GM21717 (cell line): ENCODE measurements at regions not wholly inside any gene's neighbourhood (a gene's known extent, or its start where the extent isn't known, plus 50 kb on each side); places are given as distances from the start of the nearest gene placed in this dataset.
"Not testable (repeated sequence)": the region's sequence is repeated elsewhere in the genome, so short reads cannot be mapped to it uniquely, and the experiment has no call there.

Source experiments
- ATAC-seq: cut with Tn5 transposase; IDR thresholded peaks from one replicate; pipeline ENCODE4 v1.9.1; 2021; ENCODE audit warnings: mild to moderate bottlenecking, moderate library complexity; ENCODE audit not compliant: unreplicated experiment

DNA sequence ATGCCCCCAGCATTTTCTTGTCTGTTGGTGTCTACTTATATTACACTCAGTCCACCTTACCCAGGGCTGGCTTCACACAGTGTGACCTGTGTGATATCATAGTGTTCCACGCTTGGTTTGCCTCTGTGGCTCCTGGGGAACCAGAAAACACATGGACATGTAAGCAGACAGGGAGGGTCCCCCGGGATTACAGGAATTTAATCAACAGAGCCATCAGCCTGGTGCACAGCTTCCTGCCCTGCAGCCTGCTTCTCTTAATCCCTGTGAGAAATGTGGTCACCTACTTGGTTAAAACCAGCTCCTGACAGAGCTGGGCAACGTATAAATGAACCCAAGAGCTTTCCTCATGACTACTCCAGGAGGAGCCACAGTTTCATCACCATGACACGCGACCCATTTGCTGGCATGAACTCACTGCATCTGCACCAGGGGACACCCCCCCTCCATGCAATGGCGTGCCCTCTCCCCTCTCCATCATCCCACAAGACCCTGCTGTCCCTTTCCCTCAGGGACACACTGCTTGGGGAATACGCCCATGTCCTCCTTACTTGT, 152.1 kb downstream of the UQCRFS1 start:
- ATAC-seq = no peak

DNA sequence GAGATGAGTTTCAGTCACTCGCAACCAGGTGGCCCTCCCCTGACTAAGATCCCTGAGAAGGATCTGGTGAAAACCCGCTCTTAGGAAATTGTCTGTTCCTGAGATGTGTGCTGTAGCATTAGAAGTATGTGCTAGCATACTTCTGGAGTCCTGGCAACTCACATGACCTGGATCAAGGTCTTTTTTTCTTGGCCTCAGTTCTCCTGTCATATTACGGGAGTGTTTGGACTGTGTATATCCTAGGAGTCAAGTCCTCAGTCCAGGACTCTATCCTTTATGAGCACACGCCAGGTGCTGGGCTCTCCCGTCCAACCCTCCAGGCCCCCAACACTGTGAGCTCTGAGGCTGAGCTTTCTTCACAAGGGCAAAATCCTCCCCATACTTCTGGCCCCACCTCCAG, 156.4 kb downstream of the UQCRFS1 start:
- ATAC-seq = no peak

DNA sequence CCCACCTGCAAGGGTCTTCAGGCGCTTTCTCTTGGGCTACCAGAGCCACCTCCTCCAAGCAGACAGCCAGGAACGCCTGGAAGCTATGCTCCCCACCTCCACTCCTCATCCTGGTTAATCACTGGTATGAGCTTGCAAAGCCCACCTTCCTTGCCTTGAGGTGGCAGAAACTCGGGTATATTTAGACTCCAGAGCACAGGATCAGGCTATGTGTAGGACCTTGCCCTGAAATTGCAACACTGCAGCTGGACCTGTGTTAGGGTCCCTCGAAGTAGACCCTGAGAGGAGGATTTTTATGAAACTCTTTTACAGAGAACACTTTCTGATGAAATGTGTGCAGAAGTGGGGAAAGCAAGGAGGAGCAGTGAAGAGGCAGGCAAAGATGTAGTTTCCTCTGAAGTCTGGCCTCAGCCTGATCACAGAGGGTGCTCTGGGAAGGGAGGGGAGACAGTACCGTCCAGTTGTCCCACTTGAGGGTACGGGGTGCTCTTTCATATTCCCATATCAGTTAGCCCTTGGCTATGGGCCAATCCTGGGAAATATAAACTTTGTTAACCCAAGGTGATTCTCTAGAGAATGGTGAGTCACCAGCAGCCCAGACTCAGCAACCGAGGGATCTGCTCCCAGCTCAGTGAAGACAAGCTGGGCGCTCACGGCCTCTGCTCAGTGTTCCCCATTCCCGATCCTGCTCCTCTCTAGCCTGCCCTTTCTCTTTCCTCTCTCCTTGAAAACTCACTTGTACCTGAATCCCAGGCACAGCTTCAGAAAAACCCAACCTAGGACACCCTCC, 157.9 kb downstream of the UQCRFS1 start:
- no peak for ATAC-seq

DNA sequence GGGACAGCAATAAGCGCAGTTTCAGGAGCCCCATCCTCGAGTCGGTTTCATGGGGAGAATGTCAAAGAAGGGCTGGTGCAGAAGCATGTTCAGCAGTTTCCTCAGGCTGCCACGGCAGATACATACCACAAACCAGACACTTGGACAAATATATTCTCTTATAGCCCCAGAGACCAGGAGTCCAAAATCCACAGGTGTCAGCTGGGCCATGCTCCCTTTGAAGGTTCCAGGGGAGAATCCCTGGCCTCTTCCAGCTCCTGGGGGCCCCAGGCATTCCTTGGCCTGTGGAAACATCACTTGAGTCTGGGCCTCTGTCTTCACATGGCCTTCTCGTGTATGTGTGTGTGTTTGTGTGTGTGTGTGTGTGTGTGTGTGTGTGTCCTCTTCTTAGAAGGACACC, 164.1 kb downstream of the UQCRFS1 start:
- no peak for ATAC-seq

DNA sequence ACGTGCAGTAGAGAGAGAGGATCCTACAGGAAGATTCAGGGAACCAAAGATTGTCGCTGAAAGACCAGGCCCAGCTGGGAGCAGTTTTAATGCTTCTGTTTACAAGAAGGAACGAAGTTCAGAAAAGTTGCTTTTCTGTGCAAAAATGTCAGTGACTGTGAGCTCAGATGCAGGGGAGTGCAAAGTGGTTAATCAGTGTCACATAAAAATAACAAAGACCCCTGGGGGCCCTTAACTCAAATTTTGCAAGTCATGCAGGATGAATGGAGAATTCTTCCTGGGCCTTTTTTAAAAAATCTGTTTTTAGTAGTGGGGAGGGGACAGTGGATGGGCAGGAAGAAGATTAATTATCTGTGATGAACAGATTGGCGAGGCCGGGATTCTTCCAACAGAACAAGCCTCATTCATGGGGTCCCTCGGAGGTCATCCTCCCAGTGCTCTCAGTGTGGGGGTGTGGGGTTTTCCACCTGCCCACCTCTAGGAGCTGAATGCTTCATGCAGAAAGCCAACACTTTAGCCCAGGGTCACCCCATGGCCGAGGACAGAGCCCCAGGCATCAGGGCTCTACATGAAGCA, 167.2 kb downstream of the UQCRFS1 start:
- no peak for ATAC-seq

DNA sequence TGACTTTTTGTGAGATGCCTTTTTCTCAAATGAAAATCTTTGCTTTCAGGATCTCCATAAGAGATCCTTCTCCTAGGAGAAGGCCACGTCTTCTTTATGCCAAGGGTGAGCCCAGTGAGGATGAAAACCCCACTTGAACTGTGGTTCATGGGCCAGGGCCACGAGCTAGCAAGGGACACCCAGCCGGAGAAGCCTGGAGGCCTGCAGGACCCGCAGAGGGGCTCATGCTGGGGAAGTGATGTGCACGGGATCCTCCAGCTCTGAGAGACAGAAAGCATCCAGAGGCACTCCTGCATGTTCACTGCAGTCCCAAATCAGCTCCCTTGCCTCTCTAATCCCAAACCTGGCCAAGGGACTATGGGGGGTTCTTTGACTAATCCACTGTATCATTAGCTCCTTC, 168.9 kb downstream of the UQCRFS1 start:
- no peak for ATAC-seq

DNA sequence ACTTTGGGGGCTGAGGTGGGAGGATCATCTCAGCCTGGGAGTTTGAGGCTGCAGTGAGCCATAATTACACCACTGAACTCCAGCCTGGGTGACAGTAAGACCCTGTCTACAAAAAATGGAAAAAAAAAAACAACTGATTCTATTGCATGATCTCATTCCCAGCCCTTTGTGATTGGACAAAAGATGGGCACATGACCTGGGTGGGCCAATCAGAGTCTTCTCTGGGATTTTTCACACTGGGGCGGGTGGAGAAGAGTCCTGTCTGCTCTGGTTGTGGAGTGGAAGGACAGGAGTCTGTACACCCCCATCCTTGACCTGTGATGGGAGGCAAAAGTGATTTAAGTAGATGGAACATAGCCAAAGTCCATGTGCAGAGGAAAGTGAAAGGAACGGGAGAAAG, 170.5 kb downstream of the UQCRFS1 start:
- no peak for ATAC-seq

DNA sequence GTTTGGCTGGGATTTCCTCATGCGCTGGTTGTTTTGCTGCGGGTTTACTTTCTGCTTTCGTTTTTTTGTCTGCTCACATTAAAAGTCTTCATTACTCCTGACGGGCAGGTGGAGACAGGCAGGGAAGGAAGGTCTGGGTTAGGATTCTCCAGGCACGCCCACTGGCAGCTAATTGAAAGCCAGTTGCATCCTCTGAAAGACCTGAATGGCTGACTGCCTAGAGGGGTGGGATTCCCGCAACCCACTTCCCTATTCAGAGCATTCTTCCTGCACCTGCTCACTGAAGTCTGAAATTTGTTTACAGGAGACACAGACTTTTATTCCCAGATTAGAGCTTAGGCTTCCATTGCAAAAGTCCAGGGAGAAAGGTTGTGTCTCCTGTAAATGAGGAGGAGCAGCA, 172.0 kb downstream of the UQCRFS1 start:
- no peak for ATAC-seq

DNA sequence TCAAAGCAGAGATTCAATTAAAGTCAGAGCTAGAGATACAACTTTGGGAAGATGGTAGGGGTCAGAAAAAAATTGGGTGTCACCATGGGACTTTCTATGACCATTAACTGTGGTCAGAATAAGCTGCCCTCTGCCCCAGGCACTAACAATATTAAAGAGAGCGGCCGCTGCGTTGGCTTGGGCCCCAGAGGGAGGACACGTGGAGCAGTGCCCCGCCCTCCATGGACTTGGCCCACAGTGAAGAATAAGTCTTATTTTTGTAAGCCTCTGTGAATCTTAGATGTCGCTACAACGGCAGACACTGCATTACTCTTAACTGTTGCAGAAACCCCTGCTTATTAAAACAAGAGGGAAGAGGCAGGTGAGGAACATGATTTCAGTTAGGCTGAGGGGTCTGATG, 172.7 kb downstream of the UQCRFS1 start:
- no peak for ATAC-seq

DNA sequence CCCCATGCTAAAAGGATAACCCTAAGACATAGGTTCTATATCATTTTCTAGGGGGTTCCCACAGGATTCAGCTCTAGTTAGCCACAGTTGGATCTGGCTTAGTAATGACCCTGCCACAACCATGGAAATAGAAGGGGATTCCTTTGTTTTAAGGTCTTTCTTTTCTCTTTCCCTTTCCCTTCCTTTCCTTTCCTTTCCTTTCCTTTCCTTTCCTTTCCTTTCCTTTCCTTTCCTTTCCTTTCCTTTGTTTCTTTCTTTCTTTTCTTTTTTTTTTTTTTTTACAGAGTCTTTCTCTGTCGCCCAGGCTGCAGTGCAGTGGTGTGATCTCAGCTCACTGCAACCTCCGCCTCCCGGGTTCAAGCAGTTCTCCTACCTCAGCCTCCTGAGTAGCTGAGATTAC, 173.9 kb downstream of the UQCRFS1 start:
- ATAC-seq = not testable (repeated sequence)

DNA sequence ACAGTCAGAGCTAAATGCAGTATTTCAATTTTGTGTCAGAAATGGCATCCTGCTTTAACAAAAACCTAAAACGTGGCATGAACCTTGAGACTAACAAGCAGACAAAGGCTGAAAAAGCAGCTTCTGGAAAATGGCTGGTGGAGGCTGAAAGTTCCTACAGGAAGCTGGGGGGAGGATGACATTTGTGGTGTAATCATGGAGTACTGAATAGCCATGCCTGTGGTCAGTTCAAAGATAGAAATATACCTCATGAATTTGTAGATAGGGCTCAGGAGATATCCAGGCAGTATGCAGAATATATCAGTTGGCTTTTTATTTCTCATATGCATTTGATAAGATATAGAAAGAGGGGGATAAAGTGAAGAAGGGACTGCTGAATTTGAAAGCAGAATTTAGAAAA, 181.7 kb downstream of the UQCRFS1 start:
- no peak for ATAC-seq

DNA sequence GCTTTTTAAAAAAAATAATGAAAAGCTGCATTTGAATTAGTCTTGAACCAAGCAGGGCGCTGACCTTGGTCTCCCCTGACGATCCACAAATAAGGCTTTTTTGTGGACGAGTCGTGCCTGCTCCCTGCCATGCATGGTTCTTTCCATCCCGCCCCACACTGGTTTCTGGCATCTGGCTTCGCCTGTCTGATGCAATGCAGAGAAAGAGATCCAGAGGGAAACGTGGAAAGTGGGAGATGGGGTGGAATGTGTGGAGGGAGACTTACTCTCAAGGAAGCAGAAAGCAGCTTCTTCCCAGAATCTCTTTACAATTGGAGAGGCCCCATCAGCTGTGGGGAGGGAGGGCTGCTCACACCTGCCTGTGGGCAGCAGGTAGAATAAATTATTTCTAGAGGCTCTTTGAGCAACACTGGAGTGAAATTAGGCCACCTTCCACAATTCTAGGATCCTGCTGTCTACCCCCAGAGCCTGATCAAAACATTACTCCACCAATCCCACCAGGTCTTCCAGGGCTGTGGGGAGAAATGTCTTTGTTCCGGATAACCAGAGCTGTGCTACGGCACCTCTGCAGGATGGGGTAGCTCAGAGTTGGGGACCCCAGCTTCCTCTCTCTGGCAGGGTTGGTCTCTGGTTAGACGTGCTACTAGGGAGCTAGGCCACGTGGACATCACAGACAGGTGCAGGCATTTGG, 183.5 kb downstream of the UQCRFS1 start:
- no peak for ATAC-seq

DNA sequence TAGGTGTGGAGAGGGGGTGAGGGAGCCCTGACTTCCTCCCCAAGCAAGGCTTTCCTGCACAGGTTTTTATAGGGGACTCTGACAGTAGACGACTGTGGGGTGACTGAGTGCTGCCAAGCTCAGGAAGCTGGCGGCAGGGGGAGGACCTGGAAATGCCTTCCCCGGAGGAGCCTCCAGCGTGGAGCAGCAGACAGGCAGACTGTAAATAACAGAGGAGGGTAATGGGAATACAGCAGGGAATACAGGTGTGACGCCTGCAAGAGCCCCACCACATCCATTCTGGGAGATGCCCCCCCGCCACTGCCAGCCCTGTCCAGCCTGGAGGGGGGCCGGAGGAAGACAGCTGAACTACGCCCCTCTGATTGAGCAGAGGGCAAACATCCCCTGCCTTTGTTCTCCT, 190.4 kb downstream of the UQCRFS1 start:
- no peak for ATAC-seq

DNA sequence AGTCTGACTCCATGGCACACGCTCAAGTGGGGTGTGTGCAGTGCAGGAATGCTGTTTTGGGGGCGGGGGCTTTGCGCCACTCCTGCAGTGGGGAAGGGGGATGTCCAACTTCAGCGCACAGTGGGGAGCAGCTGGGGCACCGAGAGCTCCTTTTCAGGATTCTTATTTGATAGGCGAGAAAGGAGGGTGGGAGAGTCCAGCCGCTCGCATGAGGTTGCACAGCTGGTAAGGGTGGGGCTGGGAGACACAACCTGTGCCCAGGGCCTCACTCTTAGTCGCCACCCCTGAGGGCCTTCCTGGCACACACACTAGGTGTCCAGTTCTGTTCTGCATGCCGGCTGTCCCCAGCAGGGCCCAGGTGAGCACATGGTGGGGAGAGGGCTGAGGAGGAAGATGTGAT, 190.8 kb downstream of the UQCRFS1 start:
- no peak for ATAC-seq

DNA sequence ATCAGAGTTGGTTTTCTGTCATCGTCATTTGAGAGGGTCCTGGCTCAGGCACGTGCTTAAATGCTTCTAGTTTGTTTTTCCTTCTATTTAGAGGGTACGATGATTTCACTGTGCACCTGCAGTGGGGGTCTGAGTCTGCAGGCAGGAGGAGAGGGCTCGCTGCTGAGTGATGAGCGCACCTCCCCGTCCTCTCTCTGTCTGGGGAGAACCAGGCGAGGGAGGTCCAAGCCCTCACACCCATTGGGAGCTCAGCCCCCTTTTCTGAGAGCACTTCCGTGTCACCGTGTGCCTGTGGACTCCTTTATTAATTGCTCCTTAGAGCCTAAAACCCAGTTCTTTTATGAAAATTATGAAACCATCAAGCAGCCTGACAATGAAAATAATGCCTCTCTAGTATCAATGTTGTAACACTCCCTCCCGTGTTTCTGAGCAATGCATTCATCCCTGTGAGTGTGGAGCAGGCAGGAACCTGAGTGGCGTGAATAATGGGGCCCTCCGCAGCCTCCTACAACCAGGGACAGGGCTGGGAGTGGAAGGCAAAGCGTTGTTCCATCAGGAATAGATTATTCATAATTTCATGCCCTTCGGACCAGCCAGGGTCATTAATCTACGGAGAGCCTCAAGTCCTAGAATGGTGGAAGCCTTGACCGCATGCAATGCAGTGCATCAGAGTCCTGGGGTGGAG, 191.6 kb downstream of the UQCRFS1 start:
- ATAC-seq = no peak

DNA sequence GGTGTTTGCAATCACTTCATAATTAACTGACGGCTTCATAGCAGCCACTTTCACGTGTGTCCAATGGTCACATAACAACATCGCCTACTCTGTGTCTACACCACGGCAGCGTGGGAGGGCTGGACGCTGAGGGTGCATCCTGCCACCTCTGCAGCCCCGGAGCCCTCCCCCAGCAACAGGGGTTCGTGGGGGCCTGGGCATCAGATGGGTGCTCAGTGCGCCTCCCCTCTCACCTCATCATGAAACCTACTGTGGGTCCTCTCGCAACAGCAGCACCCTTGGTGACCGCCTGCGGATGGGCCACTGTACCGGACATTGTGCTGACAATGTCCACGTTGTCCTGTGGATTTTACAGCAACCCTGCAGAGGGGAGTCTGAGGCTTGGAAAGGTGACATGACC, 193.5 kb downstream of the UQCRFS1 start:
- ATAC-seq = no peak

DNA sequence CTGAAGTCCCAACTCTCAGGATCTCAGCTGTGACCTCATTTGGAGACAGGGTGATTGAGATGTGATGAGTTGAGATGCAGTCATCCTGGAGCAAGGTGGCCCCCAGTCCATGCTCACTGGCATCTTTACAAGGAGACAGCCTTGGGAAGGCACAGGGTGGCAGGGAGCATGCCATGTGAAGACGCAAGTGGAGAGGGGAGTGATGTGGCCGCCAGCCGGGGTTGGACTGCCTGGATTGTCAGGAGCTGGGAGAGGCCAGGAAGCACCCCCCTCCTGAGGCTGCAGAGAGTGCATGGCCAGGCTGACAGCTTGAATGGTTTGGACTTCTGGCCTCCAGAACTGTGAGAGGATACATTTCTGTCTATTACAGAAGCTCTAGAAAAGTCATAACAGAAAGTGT, 194.4 kb downstream of the UQCRFS1 start:
- ATAC-seq = no peak

DNA sequence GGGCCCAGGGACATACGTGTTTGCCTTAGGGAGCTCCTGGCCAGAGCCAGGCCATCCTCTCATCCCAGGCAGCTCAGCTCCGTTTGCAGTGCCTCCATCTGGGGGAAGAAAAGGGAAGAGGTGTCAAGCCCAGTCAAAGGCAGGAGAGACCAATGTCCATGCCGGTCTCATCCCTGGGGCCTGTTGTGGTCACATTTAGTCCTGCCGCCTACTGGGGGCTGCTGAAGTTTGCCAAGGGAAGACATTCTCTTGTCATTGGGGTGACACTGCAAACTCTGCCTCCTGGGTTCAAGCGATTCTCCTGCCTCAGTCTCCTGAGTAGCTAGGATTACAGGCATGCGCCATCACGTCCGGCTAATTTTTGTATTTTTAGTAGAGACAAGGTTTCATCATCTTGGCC, 195.2 kb downstream of the UQCRFS1 start:
- no peak for ATAC-seq

DNA sequence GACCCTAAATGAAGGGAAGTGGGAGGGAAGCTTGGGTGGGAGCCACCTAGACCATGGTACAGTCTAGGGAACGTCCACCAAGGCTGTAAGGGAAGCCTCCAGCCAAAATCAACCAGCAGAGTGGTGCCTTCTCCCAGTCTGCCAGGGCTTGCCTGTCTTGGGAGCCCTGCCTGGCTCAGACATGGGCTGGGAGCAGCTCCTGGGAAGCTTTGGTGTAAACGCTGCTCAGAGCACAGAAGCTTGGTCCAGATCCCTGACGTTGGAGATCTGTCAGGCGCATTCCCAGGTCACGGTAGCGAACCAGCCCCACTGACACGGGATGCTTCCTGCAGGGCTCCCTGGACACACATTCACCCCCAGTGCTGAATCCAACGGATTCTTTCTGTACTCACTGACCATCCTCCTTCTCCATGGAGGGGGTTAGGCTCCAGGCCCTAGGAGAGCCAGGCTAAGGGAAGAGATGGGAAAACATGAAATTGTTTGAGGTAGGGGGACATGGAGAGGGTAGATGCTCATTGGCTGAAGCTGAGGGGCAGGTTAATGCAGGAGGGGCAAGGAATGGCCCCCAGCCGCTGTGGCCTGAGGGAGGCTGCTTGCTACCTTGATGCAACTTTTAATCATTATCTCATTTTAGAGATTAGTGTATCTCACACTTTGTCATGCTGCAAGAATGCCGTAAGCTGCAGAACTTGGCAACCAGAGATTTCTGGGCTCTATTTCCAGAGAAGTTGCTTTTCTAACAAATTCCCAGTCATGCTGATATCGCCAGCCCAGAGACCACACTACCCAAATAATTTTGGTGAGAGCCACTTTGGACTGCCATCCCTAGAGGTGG, 195.8 kb downstream of the UQCRFS1 start:
- no peak for ATAC-seq

DNA sequence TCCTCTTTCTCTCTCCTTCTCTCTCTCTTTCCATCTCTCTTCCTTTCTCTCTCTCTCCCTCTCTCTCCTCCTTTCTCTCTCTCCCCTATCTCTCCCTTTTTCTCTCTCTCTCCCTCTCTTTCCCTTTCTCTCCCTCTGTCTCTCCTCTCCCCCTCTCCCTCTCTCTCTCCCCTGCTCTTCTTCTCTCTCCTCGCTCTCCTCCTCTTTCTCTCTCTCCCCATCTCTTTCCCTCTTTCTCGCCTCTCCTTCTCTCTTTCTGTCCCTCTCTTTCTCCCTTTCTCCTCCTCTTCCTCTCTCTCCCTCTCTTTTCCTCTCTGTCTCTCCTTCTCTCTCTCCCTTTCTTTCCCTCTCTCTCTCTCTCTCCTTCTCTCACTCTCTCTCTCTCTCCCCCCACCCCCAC, 196.6 kb downstream of the UQCRFS1 start:
- no peak for ATAC-seq

DNA sequence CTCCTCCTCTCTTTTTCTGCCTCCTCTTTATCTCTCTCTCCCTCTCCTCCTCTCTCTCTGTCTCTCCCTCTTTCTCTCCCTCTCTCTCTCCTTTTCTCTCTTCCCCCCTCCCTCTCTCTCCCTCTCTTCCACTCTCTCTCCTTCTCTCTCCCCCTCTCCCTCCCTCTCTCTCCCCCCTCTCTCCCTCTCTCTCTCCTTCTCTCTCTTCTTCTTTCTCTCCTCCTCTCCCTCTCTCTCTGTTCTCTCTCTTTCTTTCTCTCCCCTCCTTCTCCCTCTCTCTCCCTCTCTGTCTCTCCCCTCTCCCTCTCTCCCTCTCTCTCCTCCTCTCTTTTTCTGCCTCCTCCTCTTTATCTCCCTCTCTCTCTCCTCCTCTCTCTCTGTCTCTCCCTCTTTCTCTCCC, 197.4 kb downstream of the UQCRFS1 start:
- no peak for ATAC-seq
